ENCODE measurements at regions not wholly inside any gene's neighbourhood (a gene's known extent, or its start where the extent isn't known, plus 50 kb on each side); places are given as distances from the start of the nearest gene placed in this dataset.

GRCh38 chr9:134993996-134994720 lies 76.4 kb upstream of the FCN1 start:
- no peak for TF ChIP-seq CTCF (IDR thresholded peaks at IDR 0.05)
- TF ChIP-seq POLR2A (IDR thresholded peaks at IDR 0.05) = no peak

All from testis (tissue), 2 donors.